ENCODE measurements at regions not wholly inside any gene's neighbourhood (a gene's known extent, or its start where the extent isn't known, plus 50 kb on each side); places are given as distances from the start of the nearest gene placed in this dataset.

DNA sequence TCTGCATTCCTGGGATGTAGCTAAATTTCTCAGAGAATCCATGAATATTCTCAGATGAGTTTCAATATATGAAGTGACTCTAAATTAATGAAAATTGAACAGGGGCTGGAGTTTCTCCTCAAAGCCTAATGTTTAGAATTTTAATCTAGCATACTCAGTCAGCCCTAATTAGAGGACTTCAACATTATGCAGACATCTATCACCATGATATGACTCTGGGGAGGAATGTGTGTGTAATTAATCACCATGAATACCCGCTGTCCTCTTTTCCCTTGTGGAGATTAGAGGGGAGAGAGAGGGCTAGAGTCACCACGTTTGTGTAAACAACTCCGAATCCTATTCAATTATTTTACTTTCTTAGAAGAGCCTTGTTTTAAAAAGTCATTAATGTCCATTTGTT lies 698.6 kb upstream of the MDGA2 start:
- no peaks in the 10 kb centered on the region for H3K4me1 ChIP-seq (ENCODE audit: control insufficient read depth, insufficient read depth, low read length)
- ChIA-PET CTCF (no interaction called here), POLR2A (no interaction called here)

DNA sequence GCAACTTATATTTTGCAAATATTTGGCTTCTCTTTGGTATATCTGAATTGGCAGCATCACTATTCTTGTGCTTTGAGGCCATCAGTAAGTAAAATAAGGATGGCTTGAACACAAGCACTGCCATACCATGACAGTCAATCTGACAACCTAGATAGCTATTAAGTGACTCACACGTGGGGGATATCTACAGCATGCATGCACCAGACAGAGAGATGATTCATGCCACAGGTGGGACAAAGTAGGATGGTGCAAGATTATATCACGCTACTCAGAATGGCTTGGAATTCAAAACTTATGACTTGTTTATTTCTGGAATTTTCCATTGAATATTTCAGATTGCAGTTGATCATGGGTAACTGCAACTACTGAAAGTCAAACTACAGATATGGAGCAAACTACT lies 675.6 kb upstream of the MDGA2 start:
- ChIA-PET CTCF (no interaction called here), POLR2A (no interaction called here)
- TF ChIP-seq, protein P1, sequence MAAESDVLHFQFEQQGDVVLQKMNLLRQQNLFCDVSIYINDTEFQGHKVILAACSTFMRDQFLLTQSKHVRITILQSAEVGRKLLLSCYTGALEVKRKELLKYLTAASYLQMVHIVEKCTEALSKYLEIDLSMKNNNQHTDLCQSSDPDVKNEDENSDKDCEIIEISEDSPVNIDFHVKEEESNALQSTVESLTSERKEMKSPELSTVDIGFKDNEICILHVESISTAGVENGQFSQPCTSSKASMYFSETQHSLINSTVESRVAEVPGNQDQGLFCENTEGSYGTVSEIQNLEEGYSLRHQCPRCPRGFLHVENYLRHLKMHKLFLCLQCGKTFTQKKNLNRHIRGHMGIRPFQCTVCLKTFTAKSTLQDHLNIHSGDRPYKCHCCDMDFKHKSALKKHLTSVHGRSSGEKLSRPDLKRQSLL (tag by site-specific recombination; IDR thresholded peaks at IDR 0.05), result no peak
- TF ChIP-seq, protein P2, sequence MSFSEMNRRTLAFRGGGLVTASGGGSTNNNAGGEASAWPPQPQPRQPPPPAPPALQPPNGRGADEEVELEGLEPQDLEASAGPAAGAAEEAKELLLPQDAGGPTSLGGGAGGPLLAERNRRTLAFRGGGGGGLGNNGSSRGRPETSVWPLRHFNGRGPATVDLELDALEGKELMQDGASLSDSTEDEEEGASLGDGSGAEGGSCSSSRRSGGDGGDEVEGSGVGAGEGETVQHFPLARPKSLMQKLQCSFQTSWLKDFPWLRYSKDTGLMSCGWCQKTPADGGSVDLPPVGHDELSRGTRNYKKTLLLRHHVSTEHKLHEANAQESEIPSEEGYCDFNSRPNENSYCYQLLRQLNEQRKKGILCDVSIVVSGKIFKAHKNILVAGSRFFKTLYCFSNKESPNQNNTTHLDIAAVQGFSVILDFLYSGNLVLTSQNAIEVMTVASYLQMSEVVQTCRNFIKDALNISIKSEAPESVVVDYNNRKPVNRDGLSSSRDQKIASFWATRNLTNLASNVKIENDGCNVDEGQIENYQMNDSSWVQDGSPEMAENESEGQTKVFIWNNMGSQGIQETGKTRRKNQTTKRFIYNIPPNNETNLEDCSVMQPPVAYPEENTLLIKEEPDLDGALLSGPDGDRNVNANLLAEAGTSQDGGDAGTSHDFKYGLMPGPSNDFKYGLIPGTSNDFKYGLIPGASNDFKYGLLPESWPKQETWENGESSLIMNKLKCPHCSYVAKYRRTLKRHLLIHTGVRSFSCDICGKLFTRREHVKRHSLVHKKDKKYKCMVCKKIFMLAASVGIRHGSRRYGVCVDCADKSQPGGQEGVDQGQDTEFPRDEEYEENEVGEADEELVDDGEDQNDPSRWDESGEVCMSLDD (tag by site-specific recombination; IDR thresholded peaks at IDR 0.05), result no peak
- no peak for TF ChIP-seq ZNF521 (tag by site-specific recombination; IDR thresholded peaks at IDR 0.05)
- no peak for TF ChIP-seq ZNF837 (tag by site-specific recombination; IDR thresholded peaks at IDR 0.05)
- no peak for TF ChIP-seq ZNF184 (tag by site-specific recombination; IDR thresholded peaks at IDR 0.05)
- TF ChIP-seq, protein P3, sequence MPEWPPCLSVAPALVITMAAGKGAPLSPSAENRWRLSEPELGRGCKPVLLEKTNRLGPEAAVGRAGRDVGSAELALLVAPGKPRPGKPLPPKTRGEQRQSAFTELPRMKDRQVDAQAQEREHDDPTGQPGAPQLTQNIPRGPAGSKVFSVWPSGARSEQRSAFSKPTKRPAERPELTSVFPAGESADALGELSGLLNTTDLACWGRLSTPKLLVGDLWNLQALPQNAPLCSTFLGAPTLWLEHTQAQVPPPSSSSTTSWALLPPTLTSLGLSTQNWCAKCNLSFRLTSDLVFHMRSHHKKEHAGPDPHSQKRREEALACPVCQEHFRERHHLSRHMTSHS (tag by site-specific recombination; IDR thresholded peaks at IDR 0.05), result no peak
- no peak for TF ChIP-seq EGR2 (tag by site-specific recombination; IDR thresholded peaks at IDR 0.05; ENCODE audit: low read depth)
- no peak for TF ChIP-seq IKZF3 (tag by site-specific recombination; IDR thresholded peaks at IDR 0.05)
- TF ChIP-seq, protein P4, sequence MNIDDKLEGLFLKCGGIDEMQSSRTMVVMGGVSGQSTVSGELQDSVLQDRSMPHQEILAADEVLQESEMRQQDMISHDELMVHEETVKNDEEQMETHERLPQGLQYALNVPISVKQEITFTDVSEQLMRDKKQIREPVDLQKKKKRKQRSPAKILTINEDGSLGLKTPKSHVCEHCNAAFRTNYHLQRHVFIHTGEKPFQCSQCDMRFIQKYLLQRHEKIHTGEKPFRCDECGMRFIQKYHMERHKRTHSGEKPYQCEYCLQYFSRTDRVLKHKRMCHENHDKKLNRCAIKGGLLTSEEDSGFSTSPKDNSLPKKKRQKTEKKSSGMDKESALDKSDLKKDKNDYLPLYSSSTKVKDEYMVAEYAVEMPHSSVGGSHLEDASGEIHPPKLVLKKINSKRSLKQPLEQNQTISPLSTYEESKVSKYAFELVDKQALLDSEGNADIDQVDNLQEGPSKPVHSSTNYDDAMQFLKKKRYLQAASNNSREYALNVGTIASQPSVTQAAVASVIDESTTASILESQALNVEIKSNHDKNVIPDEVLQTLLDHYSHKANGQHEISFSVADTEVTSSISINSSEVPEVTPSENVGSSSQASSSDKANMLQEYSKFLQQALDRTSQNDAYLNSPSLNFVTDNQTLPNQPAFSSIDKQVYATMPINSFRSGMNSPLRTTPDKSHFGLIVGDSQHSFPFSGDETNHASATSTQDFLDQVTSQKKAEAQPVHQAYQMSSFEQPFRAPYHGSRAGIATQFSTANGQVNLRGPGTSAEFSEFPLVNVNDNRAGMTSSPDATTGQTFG (tag by site-specific recombination; IDR thresholded peaks at IDR 0.05; ENCODE audit: borderline replicate concordance), result no peak
- no peak for TF ChIP-seq ZNF510 (tag by site-specific recombination; IDR thresholded peaks at IDR 0.05; ENCODE audit: insufficient replicate concordance)
- TF ChIP-seq, protein P5, sequence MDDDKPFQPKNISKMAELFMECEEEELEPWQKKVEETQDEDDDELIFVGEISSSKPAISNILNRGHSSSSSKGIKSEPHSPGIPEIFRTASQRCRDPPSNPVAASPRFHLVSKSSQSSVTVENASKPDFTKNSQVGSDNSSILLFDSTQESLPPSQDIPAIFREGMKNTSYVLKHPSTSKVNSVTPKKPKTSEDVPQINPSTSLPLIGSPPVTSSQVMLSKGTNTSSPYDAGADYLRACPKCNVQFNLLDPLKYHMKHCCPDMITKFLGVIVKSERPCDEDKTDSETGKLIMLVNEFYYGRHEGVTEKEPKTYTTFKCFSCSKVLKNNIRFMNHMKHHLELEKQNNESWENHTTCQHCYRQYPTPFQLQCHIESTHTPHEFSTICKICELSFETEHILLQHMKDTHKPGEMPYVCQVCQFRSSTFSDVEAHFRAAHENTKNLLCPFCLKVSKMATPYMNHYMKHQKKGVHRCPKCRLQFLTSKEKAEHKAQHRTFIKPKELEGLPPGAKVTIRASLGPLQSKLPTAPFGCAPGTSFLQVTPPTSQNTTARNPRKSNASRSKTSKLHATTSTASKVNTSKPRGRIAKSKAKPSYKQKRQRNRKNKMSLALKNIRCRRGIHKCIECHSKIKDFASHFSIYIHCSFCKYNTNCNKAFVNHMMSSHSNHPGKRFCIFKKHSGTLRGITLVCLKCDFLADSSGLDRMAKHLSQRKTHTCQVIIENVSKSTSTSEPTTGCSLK (tag by site-specific recombination; IDR thresholded peaks at IDR 0.05), result no peak
- TF ChIP-seq ZNF133 (tag by site-specific recombination; IDR thresholded peaks at IDR 0.05), result no peak
- no peak for TF ChIP-seq ZNF221 (tag by site-specific recombination; IDR thresholded peaks at IDR 0.05; ENCODE audit: borderline replicate concordance)

More for the DNA sequence above, 698.6 kb upstream of the MDGA2 start:
- Histone ChIP-seq H3K4me3 (ENCODE audit: low read depth, low read length) (no peak overlapping the region), H3K36me3 (ENCODE audit: control insufficient read depth in 2 of 2, insufficient read depth in 1 of 2, low read length in 2 of 2) (no peaks in the 10 kb centered on the region), H3K27ac (ENCODE audit: extremely low read depth, low read depth, low read length) (no peak overlapping the region), H3K9me3 (ENCODE audit: control insufficient read depth, insufficient read depth, low read depth, low read length) (no peaks in the 10 kb centered on the region)
- TF ChIP-seq SP3 (tag by site-specific recombination; IDR thresholded peaks at IDR 0.05) (no peak), ZNF707 (tag by site-specific recombination; IDR thresholded peaks at IDR 0.05) (no peak), ZNF558 (tag by site-specific recombination; IDR thresholded peaks at IDR 0.05) (no peak), FEZF1 (tag by site-specific recombination; IDR thresholded peaks at IDR 0.05) (no peak), ZNF624 (tag by site-specific recombination; IDR thresholded peaks at IDR 0.05) (no peak), ZNF394 (tag by site-specific recombination; IDR thresholded peaks at IDR 0.05; ENCODE audit: borderline replicate concordance) (no peak), SP7 (tag by site-specific recombination; IDR thresholded peaks at IDR 0.05) (no peak)
- TF ChIP-seq, protein P6, sequence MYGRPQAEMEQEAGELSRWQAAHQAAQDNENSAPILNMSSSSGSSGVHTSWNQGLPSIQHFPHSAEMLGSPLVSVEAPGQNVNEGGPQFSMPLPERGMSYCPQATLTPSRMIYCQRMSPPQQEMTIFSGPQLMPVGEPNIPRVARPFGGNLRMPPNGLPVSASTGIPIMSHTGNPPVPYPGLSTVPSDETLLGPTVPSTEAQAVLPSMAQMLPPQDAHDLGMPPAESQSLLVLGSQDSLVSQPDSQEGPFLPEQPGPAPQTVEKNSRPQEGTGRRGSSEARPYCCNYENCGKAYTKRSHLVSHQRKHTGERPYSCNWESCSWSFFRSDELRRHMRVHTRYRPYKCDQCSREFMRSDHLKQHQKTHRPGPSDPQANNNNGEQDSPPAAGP (tag by site-specific recombination; IDR thresholded peaks at IDR 0.05), result no peak
- TF ChIP-seq, protein P7, sequence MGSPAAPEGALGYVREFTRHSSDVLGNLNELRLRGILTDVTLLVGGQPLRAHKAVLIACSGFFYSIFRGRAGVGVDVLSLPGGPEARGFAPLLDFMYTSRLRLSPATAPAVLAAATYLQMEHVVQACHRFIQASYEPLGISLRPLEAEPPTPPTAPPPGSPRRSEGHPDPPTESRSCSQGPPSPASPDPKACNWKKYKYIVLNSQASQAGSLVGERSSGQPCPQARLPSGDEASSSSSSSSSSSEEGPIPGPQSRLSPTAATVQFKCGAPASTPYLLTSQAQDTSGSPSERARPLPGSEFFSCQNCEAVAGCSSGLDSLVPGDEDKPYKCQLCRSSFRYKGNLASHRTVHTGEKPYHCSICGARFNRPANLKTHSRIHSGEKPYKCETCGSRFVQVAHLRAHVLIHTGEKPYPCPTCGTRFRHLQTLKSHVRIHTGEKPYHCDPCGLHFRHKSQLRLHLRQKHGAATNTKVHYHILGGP (tag by site-specific recombination; IDR thresholded peaks at IDR 0.05), result no peak
- TF ChIP-seq, protein P8, sequence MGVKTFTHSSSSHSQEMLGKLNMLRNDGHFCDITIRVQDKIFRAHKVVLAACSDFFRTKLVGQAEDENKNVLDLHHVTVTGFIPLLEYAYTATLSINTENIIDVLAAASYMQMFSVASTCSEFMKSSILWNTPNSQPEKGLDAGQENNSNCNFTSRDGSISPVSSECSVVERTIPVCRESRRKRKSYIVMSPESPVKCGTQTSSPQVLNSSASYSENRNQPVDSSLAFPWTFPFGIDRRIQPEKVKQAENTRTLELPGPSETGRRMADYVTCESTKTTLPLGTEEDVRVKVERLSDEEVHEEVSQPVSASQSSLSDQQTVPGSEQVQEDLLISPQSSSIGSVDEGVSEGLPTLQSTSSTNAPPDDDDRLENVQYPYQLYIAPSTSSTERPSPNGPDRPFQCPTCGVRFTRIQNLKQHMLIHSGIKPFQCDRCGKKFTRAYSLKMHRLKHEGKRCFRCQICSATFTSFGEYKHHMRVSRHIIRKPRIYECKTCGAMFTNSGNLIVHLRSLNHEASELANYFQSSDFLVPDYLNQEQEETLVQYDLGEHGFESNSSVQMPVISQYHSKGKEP (tag by site-specific recombination; IDR thresholded peaks at IDR 0.05), result no peak

More for the DNA sequence above, 675.6 kb upstream of the MDGA2 start:
- Histone ChIP-seq H3K27ac (ENCODE audit: extremely low read depth, low read depth, low read length) (no peak overlapping the region), H3K4me3 (ENCODE audit: low read depth, low read length) (no peak overlapping the region), H3K4me1 (ENCODE audit: control insufficient read depth, insufficient read depth, low read length) (no peaks in the 10 kb centered on the region), H3K36me3 (ENCODE audit: control insufficient read depth in 2 of 2, insufficient read depth in 1 of 2, low read length in 2 of 2) (no peaks in the 10 kb centered on the region), H3K9me3 (ENCODE audit: control insufficient read depth, insufficient read depth, low read depth, low read length) (no peaks in the 10 kb centered on the region)
